ENCODE measurements at regions not wholly inside any gene's neighbourhood (a gene's known extent, or its start where the extent isn't known, plus 50 kb on each side); places are given as distances from the start of the nearest gene placed in this dataset.

- TF ChIP-seq, protein P1, sequence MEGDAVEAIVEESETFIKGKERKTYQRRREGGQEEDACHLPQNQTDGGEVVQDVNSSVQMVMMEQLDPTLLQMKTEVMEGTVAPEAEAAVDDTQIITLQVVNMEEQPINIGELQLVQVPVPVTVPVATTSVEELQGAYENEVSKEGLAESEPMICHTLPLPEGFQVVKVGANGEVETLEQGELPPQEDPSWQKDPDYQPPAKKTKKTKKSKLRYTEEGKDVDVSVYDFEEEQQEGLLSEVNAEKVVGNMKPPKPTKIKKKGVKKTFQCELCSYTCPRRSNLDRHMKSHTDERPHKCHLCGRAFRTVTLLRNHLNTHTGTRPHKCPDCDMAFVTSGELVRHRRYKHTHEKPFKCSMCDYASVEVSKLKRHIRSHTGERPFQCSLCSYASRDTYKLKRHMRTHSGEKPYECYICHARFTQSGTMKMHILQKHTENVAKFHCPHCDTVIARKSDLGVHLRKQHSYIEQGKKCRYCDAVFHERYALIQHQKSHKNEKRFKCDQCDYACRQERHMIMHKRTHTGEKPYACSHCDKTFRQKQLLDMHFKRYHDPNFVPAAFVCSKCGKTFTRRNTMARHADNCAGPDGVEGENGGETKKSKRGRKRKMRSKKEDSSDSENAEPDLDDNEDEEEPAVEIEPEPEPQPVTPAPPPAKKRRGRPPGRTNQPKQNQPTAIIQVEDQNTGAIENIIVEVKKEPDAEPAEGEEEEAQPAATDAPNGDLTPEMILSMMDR (IDR thresholded peaks at IDR 0.05): no peak
- TF ChIP-seq POLR2A (IDR thresholded peaks at IDR 0.05) (no peak), POLR2AphosphoS5 (IDR thresholded peaks at IDR 0.05) (no peak)
Observed at GRCh38 chr11:115585361-115586024, 81.3 kb upstream of the CADM1 start.

Measured in suprapubic skin (tissue), 4 donors.